Fibroblast of upper back skin (primary cell): ENCODE measurements at regions not wholly inside any gene's neighbourhood (a gene's known extent, or its start where the extent isn't known, plus 50 kb on each side); places are given as distances from the start of the nearest gene placed in this dataset.
"Not testable (repeated sequence)": the region's sequence is repeated elsewhere in the genome, so short reads cannot be mapped to it uniquely, and the experiment has no call there.

Experiments
- DNase-seq: peaks from one replicate; pipeline ENCODE4 v3.0.0-alpha.2; 2013

DNA sequence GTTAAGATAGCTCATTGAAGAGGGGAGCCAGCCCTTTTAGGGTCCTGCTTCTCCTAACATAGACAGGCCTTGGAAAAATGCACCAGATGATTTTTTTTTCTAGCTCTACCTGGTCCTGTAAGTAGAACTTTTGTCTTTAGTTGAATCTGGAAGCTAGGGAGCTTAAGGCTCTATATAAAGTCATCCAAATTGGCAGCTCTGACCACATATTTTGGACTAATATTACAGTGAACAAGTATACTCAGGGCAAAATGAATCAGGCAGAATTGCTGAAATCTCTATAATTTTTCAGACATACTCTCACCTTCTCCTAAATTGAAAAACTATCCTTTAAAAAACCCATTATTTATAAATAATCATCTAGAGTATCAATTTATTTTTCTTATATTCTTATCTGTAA lies 375.6 kb downstream of the OSTF1 start:
- no peak for DNase-seq

DNA sequence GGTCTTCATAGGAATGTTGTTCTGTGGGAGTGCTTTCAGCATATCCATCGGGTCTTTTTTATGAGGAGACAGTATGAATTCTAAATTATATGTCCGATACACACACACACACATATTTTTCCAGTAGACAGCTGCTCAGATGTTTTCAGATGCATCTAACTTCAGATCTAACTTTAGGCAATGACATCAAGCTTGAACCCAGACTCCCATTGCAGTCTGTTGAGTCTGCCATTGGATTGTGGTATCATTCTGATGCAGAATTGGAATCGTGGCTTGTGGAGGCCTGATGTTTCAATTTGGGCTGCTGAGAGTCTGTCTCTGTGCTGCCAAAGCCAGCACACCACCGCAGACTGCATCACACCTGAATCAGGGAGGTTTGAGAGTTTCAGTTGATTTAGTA lies 376.4 kb downstream of the OSTF1 start:
- no peak for DNase-seq

DNA sequence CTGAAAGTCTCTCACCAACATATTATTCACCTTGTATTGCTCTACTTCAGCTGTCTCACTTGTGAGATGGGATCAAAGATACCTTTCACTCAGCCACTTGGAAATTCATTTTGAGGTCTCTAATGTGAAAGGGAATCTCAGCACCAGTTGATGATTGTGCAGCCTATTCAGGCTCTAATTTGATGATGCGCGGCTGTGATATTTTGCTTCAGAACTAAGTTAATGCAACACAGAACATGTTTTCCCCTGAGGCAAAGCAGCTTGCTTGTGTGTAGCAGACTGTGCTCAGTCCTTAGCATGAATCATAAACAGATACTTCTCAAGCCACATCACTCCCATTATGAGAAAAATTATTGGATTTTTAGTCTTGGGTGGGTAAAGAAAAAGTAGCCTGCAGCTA lies 378.8 kb downstream of the OSTF1 start:
- DNase-seq: no peak

DNA sequence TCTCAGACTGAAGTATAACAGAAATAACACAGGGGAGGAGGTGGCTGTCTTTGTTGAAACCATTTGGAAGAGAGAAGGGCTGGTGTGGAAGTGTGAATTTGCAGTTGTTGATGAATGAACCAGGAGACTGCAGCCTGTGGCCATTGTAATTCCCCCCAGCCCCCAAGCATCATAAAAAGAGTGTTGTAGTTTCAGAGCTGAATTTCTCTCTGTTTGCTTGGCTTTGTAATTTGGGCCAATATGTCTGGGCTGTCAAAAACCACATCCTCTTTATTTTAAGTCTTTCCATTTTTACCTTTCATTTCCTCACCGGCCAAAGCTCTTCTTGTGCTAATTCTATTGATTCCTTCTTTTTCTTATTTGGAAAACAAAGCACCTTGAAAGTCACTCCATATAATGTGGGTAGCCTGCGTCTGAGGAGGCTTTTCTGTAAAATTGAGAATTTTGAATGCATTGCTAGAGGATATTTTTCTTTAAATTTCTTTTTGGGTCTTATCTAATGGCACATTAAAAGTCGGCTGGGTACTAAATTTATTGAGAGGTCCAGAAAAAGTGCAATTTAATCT lies 383.3 kb downstream of the OSTF1 start:
- DNase-seq: no peak

DNA sequence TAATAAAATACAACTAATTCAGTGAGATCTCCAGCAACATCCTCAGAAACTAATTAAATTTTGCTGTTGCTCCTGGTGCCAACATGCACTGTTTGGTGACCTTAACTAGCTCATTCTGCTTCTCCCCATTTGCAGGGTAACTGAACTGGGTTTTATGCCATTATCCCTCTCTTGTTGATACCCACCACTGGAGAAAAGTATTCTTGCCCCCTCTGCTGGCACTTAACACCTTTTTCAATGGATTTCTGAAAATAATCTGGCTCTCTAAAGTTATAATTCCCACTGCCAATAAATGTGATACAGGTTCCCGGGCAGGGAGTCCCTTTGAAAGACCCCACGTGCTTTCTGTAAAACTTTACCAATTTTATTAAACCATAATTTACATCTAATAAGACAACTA lies 394.3 kb downstream of the OSTF1 start:
- no peak for DNase-seq

DNA sequence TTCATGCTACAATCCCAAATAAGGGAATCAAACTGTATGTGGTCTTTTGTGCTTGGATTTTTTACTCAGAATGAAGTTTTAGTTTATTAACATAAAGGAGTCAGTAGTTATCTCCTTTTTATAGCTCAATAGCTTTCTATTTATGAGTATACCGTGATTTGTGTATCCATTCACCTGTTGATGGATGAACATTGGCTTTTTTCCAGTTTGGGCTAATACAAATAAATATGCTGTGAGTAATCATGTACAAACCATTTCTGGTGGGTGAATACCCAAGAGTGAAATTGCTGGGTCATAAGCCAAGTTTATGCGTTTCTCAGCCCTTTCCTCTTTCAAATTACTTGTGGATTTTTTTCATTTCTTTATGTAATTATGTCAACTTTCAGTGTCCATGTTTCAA lies 395.3 kb downstream of the OSTF1 start:
- no peak for DNase-seq

DNA sequence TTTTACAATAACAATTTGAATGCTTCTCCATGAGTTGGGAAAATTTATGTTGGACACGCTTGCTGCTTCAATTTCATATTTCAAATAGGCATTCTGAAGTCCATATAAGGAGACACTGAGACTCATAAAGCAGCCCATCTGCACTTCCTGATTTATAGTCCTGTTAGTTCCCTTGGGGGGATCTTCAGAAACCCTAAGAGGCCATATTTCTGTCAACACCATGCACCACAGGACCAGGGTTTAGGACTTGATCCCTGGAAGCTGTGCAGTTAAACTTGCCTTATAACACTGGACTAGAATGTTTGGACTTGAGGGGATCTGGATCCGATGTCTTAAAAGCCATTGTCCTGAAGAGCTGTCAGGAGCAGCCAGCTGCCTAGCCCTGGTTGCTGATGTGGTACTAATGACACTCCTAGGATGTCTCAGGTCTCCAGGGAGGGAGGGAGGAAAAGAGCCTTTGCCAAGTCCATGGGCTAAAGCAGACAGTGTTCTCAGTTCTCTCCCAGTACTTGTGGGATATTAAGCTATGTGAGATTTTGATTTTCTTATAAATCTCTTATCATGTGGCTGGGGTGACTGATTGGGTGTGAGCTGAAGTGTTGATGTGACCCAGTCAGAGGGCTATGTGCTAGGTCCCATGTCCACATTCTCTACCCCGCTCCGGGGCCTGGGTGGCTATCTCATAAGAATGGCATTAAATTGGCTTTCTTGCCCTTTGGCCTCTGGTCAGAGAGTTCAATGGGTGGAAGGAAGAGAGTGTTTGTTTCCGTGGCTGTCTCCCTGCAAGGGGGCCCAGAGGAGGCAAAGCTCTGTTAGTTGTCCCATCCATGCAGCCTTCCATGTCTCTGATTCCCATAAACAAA lies 399.8 kb downstream of the OSTF1 start:
- DNase-seq: peak; percentile 39

DNA sequence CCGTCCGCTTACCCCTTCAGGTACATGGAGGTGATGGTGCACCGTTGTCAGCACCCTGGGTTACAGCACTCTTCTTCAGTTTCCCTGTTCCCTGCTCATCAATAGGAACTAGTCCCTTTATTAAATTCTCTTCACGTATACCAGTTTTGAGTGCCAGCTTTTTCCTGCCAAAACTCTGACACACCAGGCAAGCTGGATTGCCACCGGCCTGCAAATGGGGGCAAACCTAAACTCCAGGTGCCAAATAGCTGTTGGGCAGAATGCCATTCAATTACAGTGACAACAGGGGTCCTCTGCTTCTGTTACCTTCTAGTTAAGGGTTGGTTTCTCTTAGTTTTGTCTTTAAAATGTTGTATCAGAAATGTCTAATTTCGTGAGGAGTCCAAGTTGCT lies 400.4 kb downstream of the OSTF1 start:
- no peak for DNase-seq

DNA sequence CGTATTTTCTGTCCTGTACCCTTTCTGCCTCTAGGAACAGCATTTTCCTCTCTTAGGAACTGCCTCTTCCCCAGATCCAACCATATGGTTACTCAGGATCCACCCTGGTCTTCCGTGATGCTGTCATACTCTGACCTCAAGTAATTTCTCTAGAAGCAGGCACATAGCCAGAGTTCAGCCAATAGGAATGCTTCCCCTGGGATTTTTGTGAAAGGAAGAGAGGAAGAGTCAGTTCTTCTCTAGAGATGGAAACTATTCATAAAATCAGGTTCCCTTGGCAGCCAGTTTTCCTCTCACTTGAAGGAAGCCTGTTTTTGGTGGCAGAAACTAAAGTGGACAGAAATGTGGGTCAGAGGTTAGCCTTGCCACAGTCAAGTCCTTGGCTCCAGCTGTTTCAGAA lies 400.1 kb upstream of the PCSK5 start:
- DNase-seq: peak; percentile 44

DNA sequence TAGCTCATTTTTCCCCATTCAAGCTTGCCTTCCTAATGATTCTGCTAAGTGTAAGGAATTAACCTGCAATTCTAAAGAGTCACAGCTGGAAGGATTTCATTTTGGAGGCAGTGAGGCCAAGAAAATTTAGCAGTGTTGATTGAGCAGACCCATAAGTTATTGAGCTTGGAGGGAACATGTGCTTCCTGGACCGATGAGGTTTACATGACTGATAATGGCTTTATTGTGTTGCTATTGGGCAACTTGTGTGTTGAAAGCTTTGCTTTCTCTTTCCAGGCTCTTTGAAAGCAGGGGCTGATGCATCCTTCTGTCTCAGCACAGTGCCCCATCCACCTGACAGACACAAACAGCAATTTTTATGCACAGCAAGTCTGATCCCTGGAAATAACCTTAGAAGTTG lies 398.9 kb upstream of the PCSK5 start:
- DNase-seq: no peak

DNA sequence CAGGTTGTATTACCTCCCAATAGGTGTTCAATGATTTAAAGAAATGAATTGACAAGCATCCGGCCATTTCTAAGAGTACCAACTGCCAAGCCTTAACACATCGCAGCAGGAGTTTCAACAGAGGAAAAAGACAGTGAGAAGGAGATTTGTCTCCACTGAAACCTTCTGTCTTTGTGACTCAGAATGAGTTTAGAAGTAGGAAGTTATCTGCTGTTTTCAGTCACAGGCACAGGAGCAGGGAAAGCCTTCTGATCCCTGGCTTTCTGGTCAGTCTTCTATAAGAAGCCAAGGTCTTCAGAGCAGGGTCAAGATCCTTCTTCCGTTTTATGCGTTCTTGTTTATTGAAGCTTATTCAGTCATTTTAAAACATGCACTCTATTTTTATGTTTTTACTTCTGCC lies 390.7 kb upstream of the PCSK5 start:
- no peak for DNase-seq

DNA sequence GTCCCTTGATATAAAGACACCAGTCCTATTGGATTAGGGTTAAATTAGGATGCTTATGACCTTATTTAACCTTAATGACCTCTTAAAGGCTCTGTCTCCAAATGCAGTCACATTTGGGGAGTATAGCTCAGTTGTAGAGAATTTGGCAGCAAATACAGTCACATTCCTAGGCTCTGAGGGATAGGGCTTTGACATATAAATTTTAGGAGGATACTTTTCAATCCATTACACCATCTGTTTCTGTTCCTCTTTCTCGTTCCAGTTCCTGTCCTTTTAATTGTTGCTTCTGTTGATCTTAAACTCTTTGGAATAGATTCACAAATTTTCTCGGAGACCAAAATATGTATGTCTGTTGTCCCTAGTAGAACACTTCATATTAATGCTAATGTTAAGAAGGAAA lies 390.0 kb upstream of the PCSK5 start:
- no peak for DNase-seq

DNA sequence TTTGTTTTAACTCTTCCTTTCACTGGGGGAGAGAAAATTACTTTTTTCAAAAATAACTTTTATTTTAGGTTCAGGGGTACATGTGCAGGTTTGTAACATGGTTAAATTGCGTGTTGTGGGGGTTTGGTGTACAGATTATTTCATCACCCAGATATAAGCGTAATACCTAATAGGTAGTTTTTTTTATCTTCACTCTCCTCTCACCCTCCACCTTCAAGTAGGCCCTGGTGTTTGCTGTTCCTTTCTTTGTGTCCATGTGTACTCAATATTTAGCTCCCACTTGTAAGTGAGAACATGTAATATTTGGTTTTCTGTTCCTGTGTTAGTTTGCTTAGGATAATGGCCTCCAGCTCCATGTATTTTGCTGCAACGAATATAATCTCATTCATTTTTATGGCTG lies 389.5 kb upstream of the PCSK5 start:
- not testable (repeated sequence) for DNase-seq

DNA sequence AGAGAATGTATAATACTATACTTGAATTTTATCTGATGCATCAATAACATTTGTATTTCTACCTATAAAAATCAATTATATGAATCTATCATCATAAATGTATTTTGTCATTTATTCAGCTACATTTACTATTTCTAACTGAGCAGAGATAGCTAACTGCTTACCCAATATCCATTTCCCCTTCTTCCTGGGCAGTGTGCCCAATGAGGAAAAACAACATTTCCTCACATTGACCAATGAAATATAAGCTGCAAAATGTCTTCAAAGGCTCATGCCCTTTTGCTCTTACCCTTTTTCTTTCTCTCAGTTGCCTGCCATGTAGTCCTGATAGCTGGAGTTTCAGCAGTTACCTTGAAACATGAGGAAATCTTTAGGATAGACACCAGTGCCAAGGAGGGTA lies 385.8 kb upstream of the PCSK5 start:
- DNase-seq: no peak

DNA sequence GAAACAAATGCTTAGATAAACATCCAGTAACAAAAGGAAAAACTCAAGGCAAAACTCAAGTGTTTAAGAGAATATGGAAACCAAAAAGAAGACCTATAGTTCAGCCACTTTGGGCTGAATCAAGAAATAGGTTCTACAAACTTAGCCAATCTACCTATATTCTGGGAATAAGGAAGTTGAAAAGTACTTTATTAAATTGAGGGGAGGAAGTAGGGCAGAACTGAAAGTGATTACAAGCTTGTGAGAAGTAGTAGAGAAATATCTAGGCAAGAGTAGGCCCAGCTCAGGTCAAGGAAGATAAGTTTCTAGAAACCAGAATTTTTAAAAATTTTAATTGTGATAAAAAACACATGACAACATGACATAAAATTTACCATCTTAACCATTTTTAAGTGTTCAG lies 384.8 kb upstream of the PCSK5 start:
- no peak for DNase-seq

DNA sequence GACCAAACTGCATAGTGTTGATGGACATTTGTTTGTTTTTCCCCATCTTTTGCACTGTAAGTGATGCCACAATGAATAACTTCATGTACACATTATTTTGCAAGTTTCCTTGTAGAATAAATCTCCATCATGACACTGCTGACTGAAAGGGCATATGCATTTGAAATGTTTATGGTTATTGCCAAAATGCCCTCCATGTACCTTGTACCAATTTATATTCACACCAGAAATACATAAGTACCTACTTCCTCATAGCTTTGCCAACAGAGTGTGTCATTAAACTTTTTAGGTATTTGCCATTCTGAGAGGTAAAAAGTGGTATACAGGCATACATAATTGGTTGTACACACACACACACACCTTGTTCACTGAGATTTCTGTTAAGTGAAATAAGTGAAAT lies 361.0 kb upstream of the PCSK5 start:
- DNase-seq: no peak

DNA sequence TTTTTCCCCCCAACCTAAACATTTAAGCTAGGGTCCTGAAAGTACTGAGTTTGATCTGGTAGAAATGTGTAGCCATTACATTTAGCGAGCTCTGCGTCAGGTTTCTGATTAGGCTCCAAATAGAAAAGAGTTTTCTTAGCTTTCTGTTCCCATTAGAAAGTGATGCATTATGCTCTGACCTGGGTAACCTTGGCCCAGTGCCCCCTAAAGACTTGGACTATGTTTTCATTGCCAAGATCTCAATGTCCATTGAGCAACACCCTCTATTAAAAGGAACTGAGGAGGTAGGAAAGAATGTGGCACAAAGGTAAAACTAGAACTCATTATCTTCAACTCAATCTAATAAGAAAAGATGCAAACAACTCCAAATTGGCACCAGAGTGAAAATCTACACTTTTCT lies 358.9 kb upstream of the PCSK5 start:
- no peak for DNase-seq

DNA sequence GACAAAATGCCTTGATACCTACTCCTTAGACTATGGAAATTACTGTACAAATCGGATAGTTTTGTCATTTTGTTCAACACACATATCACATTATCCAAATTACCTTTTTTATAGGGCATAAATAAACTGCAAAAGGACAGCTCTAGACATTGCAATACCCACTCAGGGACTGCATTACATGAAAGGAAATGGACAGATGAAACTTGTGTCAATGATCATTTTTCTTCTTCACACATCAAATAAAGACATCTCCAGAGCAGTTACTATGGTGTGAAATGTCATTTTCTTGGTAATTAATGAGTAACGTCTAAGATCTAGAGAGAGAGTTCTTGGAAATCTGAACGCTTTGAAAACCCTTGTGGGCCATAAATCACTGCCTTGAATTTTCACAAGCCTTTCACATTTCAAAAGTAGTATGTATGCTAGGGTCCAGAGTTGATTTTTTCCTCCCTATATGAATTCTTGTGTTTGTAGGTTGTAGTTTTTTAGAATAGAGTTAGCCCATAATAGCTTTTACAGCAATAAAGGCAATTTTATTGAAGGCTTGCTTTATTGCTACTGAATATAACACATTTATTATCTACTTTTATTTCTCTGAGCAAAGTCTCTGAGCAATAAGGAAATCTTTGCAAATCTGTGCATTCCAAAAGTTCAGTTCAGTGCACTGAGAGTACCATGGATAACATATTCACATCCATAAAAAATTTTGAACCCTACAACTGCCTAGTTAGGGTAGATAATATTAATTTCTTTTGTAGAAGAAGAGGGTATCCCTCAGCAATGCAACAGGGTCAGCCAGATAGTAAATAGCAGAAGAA lies 358.0 kb upstream of the PCSK5 start:
- no peak for DNase-seq

DNA sequence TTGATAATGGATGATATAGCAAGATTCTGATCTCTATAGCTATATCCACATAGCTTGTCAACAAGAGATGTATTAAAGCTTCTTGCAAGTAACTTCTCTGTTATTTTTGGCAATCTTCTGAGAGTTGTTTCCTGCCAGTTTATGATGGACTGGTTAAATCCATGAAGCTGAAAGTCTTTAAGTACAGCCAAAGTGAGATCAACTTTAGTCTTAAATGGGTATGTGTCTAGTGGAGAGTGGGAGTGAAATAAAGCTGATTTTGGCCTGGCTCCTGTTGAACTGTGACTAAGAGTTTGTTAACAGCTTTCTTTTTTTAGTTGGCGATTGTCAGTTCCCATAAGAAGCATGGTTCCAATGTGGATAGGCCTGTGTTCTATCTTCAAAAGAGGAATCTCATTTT lies 350.9 kb upstream of the PCSK5 start:
- peak; percentile 12 for DNase-seq

DNA sequence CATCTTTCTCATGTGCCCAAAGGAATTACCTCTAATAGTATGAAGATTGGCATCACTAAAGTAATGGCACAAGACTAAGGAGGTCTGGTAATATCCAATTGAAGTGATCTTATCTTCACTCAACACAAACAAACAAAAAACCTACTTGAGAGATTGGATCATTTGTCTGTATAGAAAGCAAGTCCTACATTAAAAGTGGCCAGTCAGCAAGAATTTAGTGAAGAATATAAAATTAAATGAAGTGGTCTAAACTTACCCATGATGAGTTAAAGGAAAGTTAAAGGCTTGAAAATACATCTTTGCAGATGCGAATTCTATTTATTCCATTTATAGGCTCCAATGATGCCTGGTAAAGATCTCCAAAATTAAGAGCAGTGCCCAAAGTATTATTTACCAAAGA lies 350.3 kb upstream of the PCSK5 start:
- no peak for DNase-seq

DNA sequence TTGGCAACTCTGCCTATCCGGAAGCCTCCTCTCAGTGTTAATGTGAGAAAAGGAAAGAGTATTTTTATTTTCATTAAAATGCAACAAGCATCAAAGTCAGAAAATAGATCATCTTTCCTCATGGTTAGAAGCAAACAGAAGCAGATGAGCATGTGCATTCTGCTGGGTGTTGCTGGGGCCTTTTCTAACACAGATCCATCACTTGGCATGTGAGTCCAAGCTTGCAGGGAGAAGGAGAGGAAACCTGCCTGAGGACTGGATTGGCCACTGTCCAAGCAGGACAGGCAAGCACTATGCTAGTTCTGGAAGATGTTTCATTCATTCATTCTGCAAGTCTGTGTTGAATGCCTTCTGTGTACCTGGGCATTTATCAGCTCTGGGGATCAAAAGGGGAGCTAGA lies 348.7 kb upstream of the PCSK5 start:
- no peak for DNase-seq

DNA sequence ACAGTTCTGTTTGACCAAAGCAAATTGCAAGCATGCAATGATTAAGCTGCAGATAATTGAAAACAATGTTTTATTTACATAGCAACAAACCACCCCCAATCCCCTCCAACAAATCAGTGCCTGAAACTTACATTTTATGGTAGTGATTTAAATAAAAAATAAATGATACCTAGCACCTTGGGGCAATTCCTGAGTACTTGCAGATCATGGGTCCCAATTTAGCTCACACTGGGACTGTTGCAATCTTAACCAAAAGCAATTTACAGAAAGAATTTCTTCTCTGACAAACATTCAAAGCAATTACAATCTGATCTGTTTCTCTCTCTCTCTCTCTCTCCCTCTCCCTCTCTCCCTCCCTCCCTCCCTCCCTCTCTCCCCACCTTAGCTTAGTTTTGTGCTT lies 345.7 kb upstream of the PCSK5 start:
- DNase-seq: no peak

DNA sequence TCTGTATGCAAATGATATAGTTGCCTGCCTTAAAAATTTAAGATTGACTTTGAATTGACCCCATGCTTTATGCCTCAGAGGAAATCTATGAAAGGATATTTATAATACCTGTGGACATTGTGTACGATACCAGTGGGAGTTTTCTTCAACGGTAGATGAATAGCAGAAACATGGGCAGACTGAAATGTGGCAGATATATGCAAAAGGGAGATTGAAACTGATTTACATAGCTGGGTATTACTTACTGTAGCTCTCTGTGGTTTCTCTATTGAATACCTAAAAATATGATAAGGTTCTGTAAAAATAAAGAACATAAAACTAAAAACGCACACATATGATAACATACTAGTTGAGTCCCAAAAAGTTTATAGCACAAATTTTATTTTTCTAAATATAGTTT lies 345.2 kb upstream of the PCSK5 start:
- DNase-seq: no peak

DNA sequence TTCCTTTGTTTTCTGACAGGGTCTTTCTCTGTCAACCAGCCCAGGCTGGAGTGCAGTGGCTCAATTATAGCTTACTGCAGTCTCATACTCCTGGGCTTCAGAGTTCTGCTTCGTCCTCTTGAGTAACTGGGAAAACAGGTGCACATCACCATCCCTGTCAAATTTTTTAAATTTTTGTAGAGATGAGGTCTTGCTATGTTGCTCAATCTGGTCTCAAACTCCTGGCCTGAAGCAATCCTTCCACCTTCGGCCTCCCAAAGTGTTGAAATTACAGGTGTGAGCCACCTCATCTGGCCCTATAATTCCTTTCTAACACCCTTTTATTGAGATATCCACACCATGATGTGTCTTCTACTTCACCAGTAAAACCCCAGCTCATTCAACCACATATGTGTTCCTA lies 341.6 kb upstream of the PCSK5 start:
- DNase-seq: no peak
